Breast epithelium (tissue), 4 donors: ENCODE measurements at regions not wholly inside any gene's neighbourhood (a gene's known extent, or its start where the extent isn't known, plus 50 kb on each side); places are given as distances from the start of the nearest gene placed in this dataset.

Experiments
- DNase-seq, 2 donors: peaks; one replicate each; pipeline ENCODE4 v3.0.0-alpha.2; 2019; ENCODE audit warnings: low spot score in 2 of 2
- H3K27ac ChIP-seq, 2 donors: fragments of 200-600 bp; sonication (generic) in 1 of 2; one replicate each; pipeline ENCODE4 v1.5.1; 2016 to 2019; ENCODE audit warnings: mild to moderate bottlenecking in 1 of 2
- H3K27me3 ChIP-seq, 2 donors: fragments of 200-600 bp; sonication (generic) in 1 of 2; one replicate each; pipeline versions ENCODE4 v1.5.1 to v1.6.0; 2017 to 2019; ENCODE audit warnings: control low read depth in 1 of 2, mild to moderate bottlenecking in 1 of 2
- H3K36me3 ChIP-seq: fragments of 200-600 bp; one replicate; pipeline ENCODE4 v1.5.1; 2019
- H3K4me1 ChIP-seq, 2 donors: fragments of 200-600 bp; sonication (generic); one replicate each; pipeline ENCODE4 v1.5.1; 2016 to 2019; ENCODE audit warnings: control low read depth in 1 of 2
- H3K4me3 ChIP-seq, 3 donors: fragments of 200-600 bp; sonication (generic); 1 replicate in 2 of 3; 2 replicates in 1 of 3; pipeline ENCODE4 v1.5.1; 2016 to 2019; ENCODE audit warnings: mild to moderate bottlenecking in 3 of 3, moderate library complexity in 2 of 3
- H3K9me3 ChIP-seq, 2 donors: fragments of 200-600 bp; sonication (generic) in 1 of 2; one replicate each; pipeline ENCODE4 v1.5.1; 2016 to 2019; ENCODE audit warnings: control low read depth in 1 of 2
- POLR2A ChIP-seq: fragments of 450-650 bp; IDR thresholded peaks from one replicate; pipeline ENCODE4 v1.6.1; 2016; ENCODE audit warnings: antibody characterized with exemption, mild to moderate bottlenecking, moderate library complexity
- POLR2AphosphoS5 ChIP-seq, 3 donors: sonication (generic); formaldehyde crosslinking; IDR thresholded peaks; one replicate each; pipeline ENCODE4 v1.6.1; 2017; ENCODE audit warnings: antibody characterized with exemption in 3 of 3
- intact Hi-C: fragments of 100-400 bp; cut with DNase I; formaldehyde crosslinking; loops from one replicate; pipeline ENCODE4 v1.15.1; 2023; ENCODE audit warnings: low total_unique reads
- TF ChIP-seq, protein P1 (sequence below), 3 donors: fragments of 450-650 bp; IDR thresholded peaks; one replicate each; pipeline ENCODE4 v1.5.1; 2016 to 2017; ENCODE audit warnings: antibody characterized with exemption in 3 of 3, mild to moderate bottlenecking in 3 of 3, moderate library complexity in 3 of 3

DNA sequence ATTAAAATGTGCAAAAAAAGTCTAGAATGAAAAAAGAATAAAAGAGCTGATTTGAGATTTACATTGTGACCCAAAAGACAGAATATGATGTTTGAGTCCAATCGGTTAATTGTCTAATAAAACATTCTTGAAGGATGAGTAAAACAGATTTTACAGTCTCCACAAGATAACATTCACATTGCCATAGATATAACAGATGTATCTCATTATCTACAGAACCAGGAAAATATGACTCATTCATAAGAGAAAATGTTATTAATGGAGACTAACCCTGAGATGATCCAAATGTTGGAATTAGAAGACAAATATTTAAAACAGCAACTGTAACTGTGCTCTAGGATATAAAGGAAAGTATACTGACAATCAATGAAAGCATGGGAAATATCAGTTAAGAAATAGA is 141.7 kb downstream of the RFX6 start:
- no peaks in the 10 kb centered on the region for H3K36me3 ChIP-seq
- DNase-seq = no peak
- H3K4me3 ChIP-seq = no peak overlapping the region
- no peaks in the 10 kb centered on the region for H3K4me1 ChIP-seq
- intact Hi-C loops = no loop called here
- no peaks in the 10 kb centered on the region for H3K27me3 ChIP-seq
- TF ChIP-seq POLR2AphosphoS5 (IDR thresholded peaks at IDR 0.05) (no peak), POLR2A (no peak)
- TF ChIP-seq, protein P1, sequence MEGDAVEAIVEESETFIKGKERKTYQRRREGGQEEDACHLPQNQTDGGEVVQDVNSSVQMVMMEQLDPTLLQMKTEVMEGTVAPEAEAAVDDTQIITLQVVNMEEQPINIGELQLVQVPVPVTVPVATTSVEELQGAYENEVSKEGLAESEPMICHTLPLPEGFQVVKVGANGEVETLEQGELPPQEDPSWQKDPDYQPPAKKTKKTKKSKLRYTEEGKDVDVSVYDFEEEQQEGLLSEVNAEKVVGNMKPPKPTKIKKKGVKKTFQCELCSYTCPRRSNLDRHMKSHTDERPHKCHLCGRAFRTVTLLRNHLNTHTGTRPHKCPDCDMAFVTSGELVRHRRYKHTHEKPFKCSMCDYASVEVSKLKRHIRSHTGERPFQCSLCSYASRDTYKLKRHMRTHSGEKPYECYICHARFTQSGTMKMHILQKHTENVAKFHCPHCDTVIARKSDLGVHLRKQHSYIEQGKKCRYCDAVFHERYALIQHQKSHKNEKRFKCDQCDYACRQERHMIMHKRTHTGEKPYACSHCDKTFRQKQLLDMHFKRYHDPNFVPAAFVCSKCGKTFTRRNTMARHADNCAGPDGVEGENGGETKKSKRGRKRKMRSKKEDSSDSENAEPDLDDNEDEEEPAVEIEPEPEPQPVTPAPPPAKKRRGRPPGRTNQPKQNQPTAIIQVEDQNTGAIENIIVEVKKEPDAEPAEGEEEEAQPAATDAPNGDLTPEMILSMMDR (IDR thresholded peaks at IDR 0.05) = no peak
- H3K27ac ChIP-seq = no peak overlapping the region
- H3K9me3 ChIP-seq = peaks cover 0 to 6% of the 10 kb centered on the region in 2 donors

DNA sequence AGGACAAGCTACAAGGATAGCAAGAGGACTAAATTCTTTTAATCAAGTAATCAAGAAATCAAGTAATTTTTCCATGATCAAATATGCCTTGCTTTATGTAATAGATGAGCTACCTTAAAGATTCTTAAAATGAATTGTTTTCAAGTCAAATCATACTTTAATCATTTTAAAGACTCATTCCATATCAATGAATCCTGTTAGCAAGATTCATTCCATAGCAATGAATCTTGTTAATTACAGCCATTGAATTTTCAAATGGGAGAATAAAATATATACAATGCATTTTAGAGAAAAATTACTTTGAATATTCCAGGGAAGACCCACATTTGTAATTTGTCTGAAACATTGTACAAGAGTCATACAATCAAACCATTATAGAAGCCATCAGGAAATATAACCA is 145.7 kb downstream of the RFX6 start:
- TF ChIP-seq, protein P1 (IDR thresholded peaks at IDR 0.05) = no peak
- TF ChIP-seq POLR2AphosphoS5 (IDR thresholded peaks at IDR 0.05) = no peak
- no peak for TF ChIP-seq POLR2A
- intact Hi-C loops = no loop called here
- H3K4me3 ChIP-seq = no peak overlapping the region

DNA sequence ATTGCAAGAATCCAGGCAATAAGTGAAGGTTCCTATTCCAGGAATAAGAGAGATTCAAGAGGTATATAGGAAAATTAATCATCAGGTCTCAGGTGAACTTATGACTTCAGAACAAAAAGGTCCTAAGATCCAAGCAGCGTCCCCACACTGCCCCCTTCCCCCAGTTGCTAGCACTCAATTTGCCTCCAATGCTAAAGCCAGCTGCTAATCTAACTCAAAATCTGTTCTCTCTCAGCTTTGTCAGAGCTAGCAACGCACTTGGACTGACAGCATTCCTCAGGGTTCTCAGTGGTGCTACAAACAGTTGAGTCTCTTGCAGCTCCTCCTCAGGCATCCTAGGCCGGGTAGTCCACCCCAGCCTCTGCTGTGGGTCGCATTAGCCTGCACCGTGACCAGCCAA is 148.3 kb downstream of the RFX6 start:
- TF ChIP-seq POLR2AphosphoS5 (IDR thresholded peaks at IDR 0.05) (no peak), POLR2A (no peak)
- TF ChIP-seq, protein P1 (IDR thresholded peaks at IDR 0.05) = no peak
- no peaks in the 10 kb centered on the region for H3K36me3 ChIP-seq
- intact Hi-C loops = no loop called here
- no peaks in the 10 kb centered on the region for H3K4me1 ChIP-seq
- H3K27ac ChIP-seq = no peak overlapping the region
- DNase-seq = no peak
- no peaks in the 10 kb centered on the region for H3K27me3 ChIP-seq
- H3K9me3 ChIP-seq = no peaks in the 10 kb centered on the region
- no peak overlapping the region for H3K4me3 ChIP-seq

More for the DNA sequence above, 145.7 kb downstream of the RFX6 start:
- H3K27me3 ChIP-seq = no peaks in the 10 kb centered on the region
- H3K27ac ChIP-seq = no peak overlapping the region
- no peaks in the 10 kb centered on the region for H3K4me1 ChIP-seq
- no peaks in the 10 kb centered on the region for H3K9me3 ChIP-seq
- H3K36me3 ChIP-seq = no peaks in the 10 kb centered on the region
- DNase-seq = no peak

DNA sequence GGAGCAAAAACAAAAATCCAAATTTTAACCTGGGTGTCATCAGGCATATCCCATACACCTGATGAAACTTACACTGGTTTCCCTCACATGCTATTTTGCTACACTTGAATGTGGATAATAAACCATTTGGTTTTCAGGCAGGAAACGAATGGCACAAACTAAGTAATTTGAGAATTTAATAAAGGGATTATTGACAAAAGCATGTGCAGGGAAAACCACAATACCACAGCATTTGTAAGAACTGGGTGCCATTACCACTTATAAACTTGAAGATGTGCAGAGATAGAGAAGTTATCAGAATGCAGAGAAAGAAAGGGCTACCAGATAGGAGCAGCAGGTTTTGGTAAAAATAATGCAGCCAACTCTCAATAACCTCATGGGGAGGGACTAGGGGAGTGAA is 151.2 kb downstream of the RFX6 start:
- H3K27ac ChIP-seq = no peak overlapping the region
- intact Hi-C loops = no loop called here
- TF ChIP-seq, protein P1 (IDR thresholded peaks at IDR 0.05) = no peak
- TF ChIP-seq POLR2AphosphoS5 (IDR thresholded peaks at IDR 0.05) = no peak
- TF ChIP-seq POLR2A = no peak
- DNase-seq = no peak
- H3K27me3 ChIP-seq = no peaks in the 10 kb centered on the region
- no peak overlapping the region for H3K4me3 ChIP-seq
- no peaks in the 10 kb centered on the region for H3K4me1 ChIP-seq
- H3K9me3 ChIP-seq = no peaks in the 10 kb centered on the region
- H3K36me3 ChIP-seq = no peaks in the 10 kb centered on the region

DNA sequence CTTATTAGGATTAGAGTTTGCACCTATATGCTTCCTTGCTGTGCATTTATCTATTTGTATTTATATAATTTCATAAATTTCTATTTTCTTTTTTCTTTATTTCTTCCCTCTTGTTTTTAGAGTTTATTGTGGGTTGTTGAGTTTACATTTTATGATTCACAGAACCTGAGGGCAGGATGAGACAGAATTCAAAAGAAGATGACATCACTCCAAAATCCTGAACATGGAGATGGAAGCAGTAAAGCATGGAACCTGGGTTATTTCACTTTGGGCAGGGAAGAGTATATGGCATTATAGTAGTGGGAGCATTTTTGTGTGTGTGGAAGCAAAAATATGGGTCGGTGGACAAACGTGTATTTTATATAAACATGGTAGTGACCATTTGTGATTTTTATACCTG is 157.5 kb downstream of the RFX6 start:
- DNase-seq = no peak
- TF ChIP-seq POLR2A = no peak
- TF ChIP-seq, protein P1 (IDR thresholded peaks at IDR 0.05) = no peak
- no peak for TF ChIP-seq POLR2AphosphoS5 (IDR thresholded peaks at IDR 0.05)
- Histone ChIP-seq H3K27ac (no peak overlapping the region), H3K36me3 (no peaks in the 10 kb centered on the region), H3K9me3 (no peaks in the 10 kb centered on the region), H3K4me1 (no peaks in the 10 kb centered on the region), H3K27me3 (no peaks in the 10 kb centered on the region), H3K4me3 (no peak overlapping the region)
- intact Hi-C loops = no loop called here
